Pulmonary artery endothelial cell (primary cell): ENCODE measurements at regions not wholly inside any gene's neighbourhood (a gene's known extent, or its start where the extent isn't known, plus 50 kb on each side); places are given as distances from the start of the nearest gene placed in this dataset.
"Not testable (repeated sequence)": the region's sequence is repeated elsewhere in the genome, so short reads cannot be mapped to it uniquely, and the experiment has no call there.

Experiments used
- DNase-seq: peaks from one replicate; pipeline ENCODE4 v3.0.0-alpha.2; 2011; ENCODE audit warnings: low read depth, low spot score

GRCh38 chr12:59149995-59150642 is 229.8 kb upstream of the LRIG3 start:
- peak; percentile 58 for DNase-seq

- no peak for DNase-seq
Observed at GRCh38 chr12:59147791-59148190, 227.5 kb upstream of the LRIG3 start.

GRCh38 chr12:59142183-59142790 is 222.0 kb upstream of the LRIG3 start:
- DNase-seq: no peak

- DNase-seq: no peak
Observed at GRCh38 chr12:59134750-59135149, 214.4 kb upstream of the LRIG3 start.

- DNase-seq: no peak
Observed at GRCh38 chr12:59131462-59131861, 211.2 kb upstream of the LRIG3 start.

GRCh38 chr12:59122784-59123183 is 202.5 kb upstream of the LRIG3 start:
- peak; percentile 90 for DNase-seq

GRCh38 chr12:59121451-59121850 is 201.1 kb upstream of the LRIG3 start:
- DNase-seq: no peak

GRCh38 chr12:59119676-59120075 is 199.4 kb upstream of the LRIG3 start:
- no peak for DNase-seq

- no peak for DNase-seq
Observed at GRCh38 chr12:59118356-59118755, 198.1 kb upstream of the LRIG3 start.

- DNase-seq: no peak
Observed at GRCh38 chr12:59115995-59116394, 195.7 kb upstream of the LRIG3 start.

GRCh38 chr12:59115526-59115925 is 195.2 kb upstream of the LRIG3 start:
- DNase-seq: no peak

GRCh38 chr12:59113831-59114615 is 193.7 kb upstream of the LRIG3 start:
- DNase-seq: peak; percentile 41

GRCh38 chr12:59111851-59112250 is 191.5 kb upstream of the LRIG3 start:
- no peak for DNase-seq

GRCh38 chr12:59108516-59108915 is 188.2 kb upstream of the LRIG3 start:
- DNase-seq: not testable (repeated sequence)

- DNase-seq: no peak
Observed at GRCh38 chr12:59100585-59100984, 180.3 kb upstream of the LRIG3 start.

- DNase-seq: no peak
Observed at GRCh38 chr12:59097876-59098275, 177.6 kb upstream of the LRIG3 start.

GRCh38 chr12:59096246-59096645 is 175.9 kb upstream of the LRIG3 start:
- no peak for DNase-seq

- no peak for DNase-seq
Observed at GRCh38 chr12:59093073-59093772, 172.9 kb upstream of the LRIG3 start.

GRCh38 chr12:59088673-59089072 is 168.4 kb upstream of the LRIG3 start:
- no peak for DNase-seq

GRCh38 chr12:59087691-59088090 is 167.4 kb upstream of the LRIG3 start:
- DNase-seq: no peak

GRCh38 chr12:59087077-59087673 is 166.9 kb upstream of the LRIG3 start:
- DNase-seq: no peak

- no peak for DNase-seq
Observed at GRCh38 chr12:59086126-59086525, 165.8 kb upstream of the LRIG3 start.
